ENCODE measurements at regions not wholly inside any gene's neighbourhood (a gene's known extent, or its start where the extent isn't known, plus 50 kb on each side); places are given as distances from the start of the nearest gene placed in this dataset.

GRCh38 chr3:162354356-162354755, 857.7 kb downstream of the OTOL1 start:
- no peak for FAIRE-seq
- H3K4me3 ChIP-seq (ENCODE audit: low read depth, low read length): no peak overlapping the region
- H3K36me3 ChIP-seq (ENCODE audit: control insufficient read depth, insufficient read depth, low read length): no peaks in the 10 kb centered on the region
- no peaks in the 10 kb centered on the region for H3K27me3 ChIP-seq (ENCODE audit: control insufficient read depth, insufficient read depth, low read length)
- no peak for DNase-seq (ENCODE audit: low read depth)
- no peak for TF ChIP-seq CTCF (IDR thresholded peaks at IDR 0.05; ENCODE audit: insufficient read depth, low read length, severe bottlenecking)

- DNase-seq (ENCODE audit: low read depth) (no peak), FAIRE-seq (no peak)
- TF ChIP-seq CTCF (IDR thresholded peaks at IDR 0.05; ENCODE audit: insufficient read depth, low read length, severe bottlenecking): no peak
- Histone ChIP-seq H3K27me3 (ENCODE audit: control insufficient read depth, insufficient read depth, low read length) (no peaks in the 10 kb centered on the region), H3K4me3 (ENCODE audit: low read depth, low read length) (no peak overlapping the region), H3K36me3 (ENCODE audit: control insufficient read depth, insufficient read depth, low read length) (no peaks in the 10 kb centered on the region)
Observed at GRCh38 chr3:162365066-162365719, 868.6 kb downstream of the OTOL1 start.

GRCh38 chr3:162366166-162366766, 869.7 kb downstream of the OTOL1 start:
- no peak for DNase-seq (ENCODE audit: low read depth)
- H3K36me3 ChIP-seq (ENCODE audit: control insufficient read depth, insufficient read depth, low read length): no peaks in the 10 kb centered on the region
- no peak for FAIRE-seq
- no peak for TF ChIP-seq CTCF (IDR thresholded peaks at IDR 0.05; ENCODE audit: insufficient read depth, low read length, severe bottlenecking)
- H3K27me3 ChIP-seq (ENCODE audit: control insufficient read depth, insufficient read depth, low read length): no peaks in the 10 kb centered on the region
- no peak overlapping the region for H3K4me3 ChIP-seq (ENCODE audit: low read depth, low read length)

GRCh38 chr3:162367429-162368260, 871.0 kb downstream of the OTOL1 start:
- no peak for DNase-seq (ENCODE audit: low read depth)
- TF ChIP-seq CTCF (IDR thresholded peaks at IDR 0.05; ENCODE audit: insufficient read depth, low read length, severe bottlenecking): no peak
- Histone ChIP-seq H3K4me3 (ENCODE audit: low read depth, low read length) (no peak overlapping the region), H3K36me3 (ENCODE audit: control insufficient read depth, insufficient read depth, low read length) (no peaks in the 10 kb centered on the region), H3K27me3 (ENCODE audit: control insufficient read depth, insufficient read depth, low read length) (no peaks in the 10 kb centered on the region)
- no peak for FAIRE-seq

GRCh38 chr3:162368417-162368816, 871.8 kb downstream of the OTOL1 start:
- FAIRE-seq: no peak

More at GRCh38 chr3:162368417-162368816, 871.8 kb downstream of the OTOL1 start:
- no peak for DNase-seq (ENCODE audit: low read depth)
- TF ChIP-seq CTCF (IDR thresholded peaks at IDR 0.05; ENCODE audit: insufficient read depth, low read length, severe bottlenecking): no peak
- no peak overlapping the region for H3K4me3 ChIP-seq (ENCODE audit: low read depth, low read length)
- no peaks in the 10 kb centered on the region for H3K27me3 ChIP-seq (ENCODE audit: control insufficient read depth, insufficient read depth, low read length)
- H3K36me3 ChIP-seq (ENCODE audit: control insufficient read depth, insufficient read depth, low read length): no peaks in the 10 kb centered on the region
